Stomach (tissue), 4 donors: ENCODE measurements at regions not wholly inside any gene's neighbourhood (a gene's known extent, or its start where the extent isn't known, plus 50 kb on each side); places are given as distances from the start of the nearest gene placed in this dataset.

Experiments used
- EP300 ChIP-seq: sonication (generic); formaldehyde crosslinking; IDR thresholded peaks from one replicate; pipeline ENCODE4 v1.6.1; 2017; ENCODE audit warnings: antibody characterized with exemption
- TF ChIP-seq, protein P1 (sequence below), 7 experiments: fragments of 450-650 bp in 4 of 7; fragments of 200-600 bp in 3 of 7; sonication (generic) in 3 of 7; IDR thresholded peaks; one replicate each; pipeline ENCODE4 v1.5.1; 2016 to 2019; ENCODE audit warnings: antibody characterized with exemption in 7 of 7, control low read depth in 2 of 7, mild to moderate bottlenecking in 1 of 7

- TF ChIP-seq, protein P1, sequence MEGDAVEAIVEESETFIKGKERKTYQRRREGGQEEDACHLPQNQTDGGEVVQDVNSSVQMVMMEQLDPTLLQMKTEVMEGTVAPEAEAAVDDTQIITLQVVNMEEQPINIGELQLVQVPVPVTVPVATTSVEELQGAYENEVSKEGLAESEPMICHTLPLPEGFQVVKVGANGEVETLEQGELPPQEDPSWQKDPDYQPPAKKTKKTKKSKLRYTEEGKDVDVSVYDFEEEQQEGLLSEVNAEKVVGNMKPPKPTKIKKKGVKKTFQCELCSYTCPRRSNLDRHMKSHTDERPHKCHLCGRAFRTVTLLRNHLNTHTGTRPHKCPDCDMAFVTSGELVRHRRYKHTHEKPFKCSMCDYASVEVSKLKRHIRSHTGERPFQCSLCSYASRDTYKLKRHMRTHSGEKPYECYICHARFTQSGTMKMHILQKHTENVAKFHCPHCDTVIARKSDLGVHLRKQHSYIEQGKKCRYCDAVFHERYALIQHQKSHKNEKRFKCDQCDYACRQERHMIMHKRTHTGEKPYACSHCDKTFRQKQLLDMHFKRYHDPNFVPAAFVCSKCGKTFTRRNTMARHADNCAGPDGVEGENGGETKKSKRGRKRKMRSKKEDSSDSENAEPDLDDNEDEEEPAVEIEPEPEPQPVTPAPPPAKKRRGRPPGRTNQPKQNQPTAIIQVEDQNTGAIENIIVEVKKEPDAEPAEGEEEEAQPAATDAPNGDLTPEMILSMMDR (IDR thresholded peaks at IDR 0.05) = no peak
- no peak for TF ChIP-seq EP300
Observed at GRCh38 chr19:28665748-28666147, 547.2 kb downstream of the UQCRFS1 start.
